Mucosa of rectum (tissue), 2 donors: ENCODE measurements at regions not wholly inside any gene's neighbourhood (a gene's known extent, or its start where the extent isn't known, plus 50 kb on each side); places are given as distances from the start of the nearest gene placed in this dataset.
"Not testable (repeated sequence)": the region's sequence is repeated elsewhere in the genome, so short reads cannot be mapped to it uniquely, and the experiment has no call there.

Source experiments
- H3K27ac ChIP-seq, 2 donors: one replicate each; pipeline ENCODE4 v1.7.0; 2013; ENCODE audit warnings: inconsistent platforms in 2 of 2, low read depth in 2 of 2, low read length in 2 of 2
- H3K27me3 ChIP-seq, 2 donors: one replicate each; pipeline ENCODE4 v1.7.0; 2013; ENCODE audit warnings: low read length in 2 of 2; ENCODE audit not compliant: control insufficient read depth in 2 of 2, insufficient read depth in 2 of 2
- H3K36me3 ChIP-seq, 2 donors: one replicate each; pipeline ENCODE4 v1.7.0; 2013; ENCODE audit warnings: low read length in 2 of 2; ENCODE audit not compliant: control insufficient read depth in 2 of 2, insufficient read depth in 2 of 2
- H3K4me1 ChIP-seq, 2 donors: one replicate each; pipeline ENCODE4 v1.7.0; 2013; ENCODE audit warnings: low read length in 2 of 2, mild to moderate bottlenecking in 1 of 2; ENCODE audit not compliant: control insufficient read depth in 2 of 2, insufficient read depth in 2 of 2
- H3K4me3 ChIP-seq, 2 donors: one replicate each; pipeline ENCODE4 v1.7.0; 2013; ENCODE audit warnings: low read length in 2 of 2
- H3K9ac ChIP-seq, 2 donors: one replicate each; pipeline ENCODE4 v1.7.0; 2013; ENCODE audit warnings: low read length in 2 of 2, low read depth in 1 of 2, mild to moderate bottlenecking in 1 of 2
- H3K9me3 ChIP-seq, 2 donors: one replicate each; pipeline ENCODE4 v1.7.0; 2013; ENCODE audit warnings: low read length in 2 of 2; ENCODE audit not compliant: control insufficient read depth in 2 of 2
- donor health status: healthy.
- donor health status: Normal muscosa, but diverticular disease.

GRCh38 chr6:49328051-49328744 lies 134.9 kb downstream of the MMUT start:
- H3K4me3 ChIP-seq: no peak overlapping the region
- no peaks in the 10 kb centered on the region for H3K27me3 ChIP-seq
- no peaks in the 10 kb centered on the region for H3K4me1 ChIP-seq
- no peaks in the 10 kb centered on the region for H3K9me3 ChIP-seq
- no peak overlapping the region for H3K27ac ChIP-seq
- H3K9ac ChIP-seq: no peak overlapping the region
- no peaks in the 10 kb centered on the region for H3K36me3 ChIP-seq

GRCh38 chr6:49327571-49327970 lies 135.5 kb downstream of the MMUT start:
- no peaks in the 10 kb centered on the region for H3K27me3 ChIP-seq
- H3K36me3 ChIP-seq: no peaks in the 10 kb centered on the region
- H3K9ac ChIP-seq: no peak overlapping the region
- H3K9me3 ChIP-seq: no peaks in the 10 kb centered on the region
- no peak overlapping the region for H3K4me3 ChIP-seq
- H3K27ac ChIP-seq: no peak overlapping the region
- H3K4me1 ChIP-seq: no peaks in the 10 kb centered on the region

- no peaks in the 10 kb centered on the region for H3K9me3 ChIP-seq
- H3K36me3 ChIP-seq: no peaks in the 10 kb centered on the region
- H3K27ac ChIP-seq: no peak overlapping the region
- no peaks in the 10 kb centered on the region for H3K27me3 ChIP-seq
- H3K9ac ChIP-seq: no peak overlapping the region
- no peak overlapping the region for H3K4me3 ChIP-seq
- no peaks in the 10 kb centered on the region for H3K4me1 ChIP-seq
Observed at GRCh38 chr6:49327005-49327404, 136.0 kb downstream of the MMUT start.

GRCh38 chr6:49326347-49326746 lies 136.7 kb downstream of the MMUT start:
- H3K4me3 ChIP-seq: no peak overlapping the region
- no peaks in the 10 kb centered on the region for H3K4me1 ChIP-seq
- H3K27ac ChIP-seq: no peak overlapping the region
- no peaks in the 10 kb centered on the region for H3K9me3 ChIP-seq
- H3K36me3 ChIP-seq: no peaks in the 10 kb centered on the region
- H3K27me3 ChIP-seq: no peaks in the 10 kb centered on the region
- no peak overlapping the region for H3K9ac ChIP-seq

GRCh38 chr6:49325891-49326290 lies 137.2 kb downstream of the MMUT start:
- Histone ChIP-seq H3K4me1 (no peaks in the 10 kb centered on the region), H3K4me3 (no peak overlapping the region), H3K9ac (no peak overlapping the region), H3K27ac (no peak overlapping the region), H3K27me3 (no peaks in the 10 kb centered on the region), H3K36me3 (no peaks in the 10 kb centered on the region), H3K9me3 (no peaks in the 10 kb centered on the region)

GRCh38 chr6:49322861-49323260 lies 140.2 kb downstream of the MMUT start:
- no peaks in the 10 kb centered on the region for H3K9me3 ChIP-seq
- no peaks in the 10 kb centered on the region for H3K4me1 ChIP-seq
- H3K4me3 ChIP-seq: no peak overlapping the region
- no peak overlapping the region for H3K9ac ChIP-seq
- no peaks in the 10 kb centered on the region for H3K27me3 ChIP-seq
- no peak overlapping the region for H3K27ac ChIP-seq
- H3K36me3 ChIP-seq: no peaks in the 10 kb centered on the region

- H3K36me3 ChIP-seq: no peaks in the 10 kb centered on the region
- no peaks in the 10 kb centered on the region for H3K27me3 ChIP-seq
- H3K9ac ChIP-seq: no peak overlapping the region
- no peaks in the 10 kb centered on the region for H3K9me3 ChIP-seq
- no peak overlapping the region for H3K4me3 ChIP-seq
- no peak overlapping the region for H3K27ac ChIP-seq
- no peaks in the 10 kb centered on the region for H3K4me1 ChIP-seq
Observed at GRCh38 chr6:49321561-49322072, 141.4 kb downstream of the MMUT start.

GRCh38 chr6:49305010-49305409 lies 158.0 kb downstream of the MMUT start:
- Histone ChIP-seq H3K9me3 (no peaks in the 10 kb centered on the region), H3K9ac (no peak overlapping the region), H3K27me3 (no peaks in the 10 kb centered on the region), H3K4me3 (no peak overlapping the region), H3K36me3 (no peaks in the 10 kb centered on the region), H3K4me1 (no peaks in the 10 kb centered on the region), H3K27ac (no peak overlapping the region)

GRCh38 chr6:49304393-49304792 lies 158.7 kb downstream of the MMUT start:
- not testable (repeated sequence) for H3K4me1 ChIP-seq, H3K4me3 ChIP-seq, H3K27me3 ChIP-seq, H3K36me3 ChIP-seq, H3K9ac ChIP-seq, H3K27ac ChIP-seq, H3K9me3 ChIP-seq

- H3K9me3 ChIP-seq: no peaks in the 10 kb centered on the region
- H3K4me3 ChIP-seq: no peak overlapping the region
- H3K4me1 ChIP-seq: no peaks in the 10 kb centered on the region
- no peak overlapping the region for H3K9ac ChIP-seq
- no peaks in the 10 kb centered on the region for H3K36me3 ChIP-seq
- no peak overlapping the region for H3K27ac ChIP-seq
- H3K27me3 ChIP-seq: no peaks in the 10 kb centered on the region
Observed at GRCh38 chr6:49300911-49301310, 162.1 kb downstream of the MMUT start.
